GM21515 (cell line): ENCODE measurements at regions not wholly inside any gene's neighbourhood (a gene's known extent, or its start where the extent isn't known, plus 50 kb on each side); places are given as distances from the start of the nearest gene placed in this dataset.
A peak's percentile ranks its signal among the peaks of the same experiment; 100 is the strongest.
"Not testable (repeated sequence)": the region's sequence is repeated elsewhere in the genome, so short reads cannot be mapped to it uniquely, and the experiment has no call there.

Experiments
- ATAC-seq: cut with Tn5 transposase; IDR thresholded peaks from one replicate; pipeline ENCODE4 v1.9.1; 2021; ENCODE audit not compliant: unreplicated experiment

DNA sequence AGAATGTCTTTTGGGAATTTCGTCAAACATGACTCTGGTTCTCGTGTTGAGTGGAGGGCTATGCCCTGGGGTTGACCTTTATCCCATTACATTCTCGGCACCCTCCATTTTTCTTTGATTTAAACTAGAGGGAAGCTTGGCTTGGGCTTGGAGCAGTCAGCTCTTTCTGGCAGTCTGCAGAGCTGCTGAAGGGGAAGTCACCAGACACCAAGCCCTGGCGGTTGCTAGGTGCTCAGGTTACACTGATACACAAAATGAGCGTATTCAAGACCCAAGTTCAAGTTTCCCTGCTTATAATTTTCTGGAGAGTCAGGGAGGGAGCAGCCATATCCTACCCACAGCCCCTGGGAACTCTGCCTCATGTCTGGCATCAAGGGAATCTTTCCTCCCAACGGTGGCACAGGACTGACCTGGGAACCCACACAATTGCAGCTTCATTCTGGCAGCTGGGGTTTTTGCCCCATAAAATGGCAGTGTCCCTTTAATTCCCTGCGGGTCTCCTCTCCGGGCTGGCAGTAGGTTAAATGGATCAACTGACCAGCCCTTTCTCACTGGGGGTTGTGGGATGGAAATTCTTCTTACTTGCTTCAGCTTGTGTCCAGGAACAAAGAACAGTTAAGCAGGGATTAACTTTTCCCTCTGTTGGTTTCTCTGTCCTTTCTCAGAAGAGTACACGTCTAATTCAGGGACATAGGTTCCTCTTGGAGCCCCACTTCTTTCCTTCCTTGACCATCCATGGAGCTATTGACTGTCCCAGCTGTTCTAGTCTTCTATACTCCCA lies 110.0 kb upstream of the DLG1 start:
- ATAC-seq: no peak

DNA sequence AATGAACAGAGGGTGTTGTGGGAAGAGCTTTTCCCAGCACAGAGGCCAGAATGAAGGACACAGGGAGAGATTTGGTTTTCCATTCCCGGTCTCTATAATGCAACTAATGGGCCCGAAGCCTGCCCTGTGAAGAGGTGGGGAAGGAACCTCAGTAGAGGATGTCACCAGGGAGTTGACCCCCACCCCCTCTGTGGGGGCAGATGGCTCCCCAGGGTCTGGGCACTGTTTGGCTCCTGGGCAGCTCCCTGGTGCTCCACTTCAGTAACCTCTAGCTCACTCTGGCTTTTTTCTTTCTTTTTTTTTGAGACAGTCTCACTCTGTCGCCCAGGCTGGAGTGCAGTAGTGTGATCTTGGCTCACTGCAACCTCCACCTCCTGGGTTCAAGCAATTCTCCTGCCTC lies 109.1 kb upstream of the DLG1 start:
- no peak for ATAC-seq

DNA sequence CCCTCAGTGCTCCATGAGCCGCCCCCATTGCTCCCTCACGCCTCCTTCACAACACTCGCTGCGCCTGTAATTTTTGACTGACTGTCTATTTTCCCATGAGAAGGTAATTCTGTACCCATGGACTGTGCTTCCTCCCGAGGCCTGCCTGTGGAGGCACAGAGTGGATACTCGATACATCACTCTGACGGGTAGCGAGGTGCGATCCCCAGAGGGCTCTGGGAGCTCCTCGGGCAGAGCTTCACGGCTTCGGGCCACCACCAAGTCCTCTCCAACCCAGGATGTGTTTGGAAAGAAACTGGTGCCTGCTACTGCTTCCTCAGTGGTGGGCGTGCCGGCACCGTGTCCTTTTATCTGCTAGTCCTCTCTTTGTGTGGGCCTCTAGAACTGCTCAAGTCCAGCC lies 108.6 kb upstream of the DLG1 start:
- ATAC-seq: no peak

DNA sequence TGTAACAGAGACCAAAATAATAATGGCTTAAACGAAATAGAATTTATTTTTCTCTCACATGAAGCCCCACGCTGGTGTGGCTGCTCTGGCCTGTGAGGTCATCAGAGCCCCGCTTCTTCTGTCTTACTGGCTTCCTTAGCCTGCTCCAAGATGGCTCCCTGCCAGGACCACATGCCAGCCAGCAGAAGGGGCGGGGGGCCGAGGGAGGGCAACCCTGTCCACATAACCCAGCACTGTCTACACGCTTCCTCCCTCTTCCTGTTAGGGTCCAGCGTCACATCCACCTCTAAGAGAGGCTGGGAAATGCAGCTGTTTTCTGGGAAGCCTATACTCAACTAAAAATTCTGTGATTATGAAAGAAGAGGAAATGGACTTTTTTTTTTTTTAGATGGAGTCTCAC lies 107.9 kb upstream of the DLG1 start:
- no peak for ATAC-seq

DNA sequence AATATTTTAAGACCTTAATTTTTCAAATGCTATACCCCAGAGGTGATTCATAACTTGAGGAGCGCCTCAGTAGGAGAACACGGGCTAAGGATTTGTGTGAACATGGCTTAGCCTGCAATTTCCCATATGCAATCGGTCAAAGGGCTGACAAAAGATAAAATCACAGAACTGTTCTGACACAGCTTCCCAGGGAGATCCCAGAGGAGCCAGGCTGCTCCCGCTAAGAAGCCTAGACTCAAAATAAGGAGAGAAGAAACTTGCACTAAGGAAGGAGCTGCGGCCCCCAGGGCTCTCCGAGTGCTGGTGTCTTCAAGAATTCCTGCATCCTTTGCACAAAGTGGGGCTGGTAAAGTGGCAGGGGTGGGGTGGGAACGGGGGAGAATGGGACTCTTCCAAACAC lies 106.3 kb upstream of the DLG1 start:
- ATAC-seq: no peak

DNA sequence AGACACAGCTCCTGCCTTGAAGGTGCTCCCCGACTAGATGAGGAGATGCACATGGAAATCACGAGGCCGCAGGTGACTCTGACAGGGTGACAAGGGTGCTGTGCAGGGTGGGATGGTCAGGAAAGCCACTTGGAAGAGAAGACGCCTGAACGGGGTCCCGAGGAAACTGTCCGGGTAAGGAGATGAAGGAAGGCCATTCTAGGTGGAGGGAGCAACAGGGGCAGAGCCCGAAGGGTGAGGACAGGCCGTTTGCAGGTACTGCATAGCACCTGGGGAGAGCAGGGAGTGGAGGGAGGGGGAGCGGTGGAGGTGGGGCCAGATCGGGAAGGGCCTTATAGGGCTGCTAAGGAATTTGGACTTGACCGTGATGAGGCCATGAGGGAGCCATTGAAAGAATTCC lies 105.6 kb upstream of the DLG1 start:
- no peak for ATAC-seq

DNA sequence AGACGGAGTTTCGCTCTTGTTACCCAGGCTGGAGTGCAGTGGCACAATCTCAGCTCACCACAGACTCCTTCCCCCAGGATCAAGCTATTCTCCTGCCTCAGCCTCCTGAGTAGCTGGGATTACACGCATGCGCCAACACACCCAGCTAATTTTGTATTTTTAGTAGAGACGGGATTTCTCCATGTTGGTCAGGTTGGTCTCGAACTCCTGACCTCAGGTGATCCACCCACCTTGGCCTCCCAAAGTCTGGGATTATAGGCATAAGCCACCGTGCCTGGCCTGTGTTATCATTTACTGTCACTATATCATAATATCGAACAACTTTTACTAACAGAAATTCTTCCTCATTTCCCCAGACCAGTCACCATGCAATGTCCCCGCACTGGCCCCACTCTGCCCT lies 104.0 kb upstream of the DLG1 start:
- ATAC-seq: not testable (repeated sequence)

DNA sequence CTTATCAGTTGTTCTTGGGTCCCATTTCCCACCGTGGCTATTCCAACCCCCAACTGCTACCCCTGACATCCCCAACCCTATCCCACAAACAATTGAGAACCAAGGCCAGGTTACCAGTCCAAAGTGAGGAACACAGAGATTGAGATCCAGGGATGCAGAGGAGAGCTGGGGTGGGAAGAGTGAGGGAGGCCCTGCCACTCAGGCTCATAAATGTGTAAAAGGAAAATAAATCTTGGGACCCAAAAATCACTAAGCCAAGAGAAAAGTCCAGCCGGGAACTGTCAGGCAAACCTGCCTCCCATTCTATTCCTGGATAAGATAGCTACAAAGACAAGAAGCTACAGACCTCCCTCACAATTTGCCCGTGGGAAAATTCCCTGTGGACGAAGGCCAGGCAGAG lies 101.1 kb upstream of the DLG1 start:
- no peak for ATAC-seq

DNA sequence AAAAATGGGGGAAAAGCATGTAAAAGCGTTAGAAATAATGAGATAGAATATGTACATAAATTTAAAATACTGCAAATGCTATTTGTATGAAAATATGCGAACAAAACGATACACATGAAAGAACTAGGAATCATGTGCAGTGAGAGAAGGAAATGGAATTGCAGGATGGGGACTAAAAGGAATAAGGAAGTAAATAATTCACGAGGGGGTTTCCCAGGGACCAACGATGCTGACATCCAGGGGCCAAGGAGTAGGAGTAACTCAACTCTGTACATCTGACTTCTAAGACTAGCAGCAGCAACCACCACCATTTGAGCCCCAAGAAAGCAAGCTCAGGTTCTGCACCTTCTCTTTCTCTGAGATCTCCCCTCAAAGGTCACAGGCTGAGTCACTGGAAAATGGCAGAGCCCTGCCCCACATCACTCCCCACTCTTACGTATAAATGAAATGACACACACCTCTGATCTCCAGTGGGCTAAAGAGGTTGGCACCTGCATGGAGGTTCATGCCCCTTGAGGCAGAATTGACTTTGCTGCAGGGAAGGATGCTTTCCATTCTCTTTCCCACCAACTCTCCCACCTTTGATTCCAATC lies 100.0 kb upstream of the DLG1 start:
- no peak for ATAC-seq

DNA sequence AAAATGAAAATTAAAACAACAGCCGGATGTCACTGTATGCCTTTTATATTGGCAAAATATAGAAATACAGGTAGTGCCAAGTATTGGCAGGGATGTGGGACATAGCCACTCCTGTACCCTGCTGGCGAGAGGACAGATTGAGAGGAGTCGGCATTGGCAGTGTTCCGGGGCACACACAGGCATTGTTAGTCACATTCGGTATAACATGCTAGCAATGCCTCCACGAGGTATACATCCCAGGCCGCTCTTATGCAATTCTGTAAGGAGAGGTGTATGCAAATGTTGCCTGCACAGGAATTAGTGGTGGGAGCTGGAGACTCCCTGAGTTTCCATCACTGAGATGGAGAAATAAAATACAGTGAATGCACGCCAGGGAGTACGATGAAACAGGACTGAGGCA lies 99.4 kb upstream of the DLG1 start:
- ATAC-seq: no peak

DNA sequence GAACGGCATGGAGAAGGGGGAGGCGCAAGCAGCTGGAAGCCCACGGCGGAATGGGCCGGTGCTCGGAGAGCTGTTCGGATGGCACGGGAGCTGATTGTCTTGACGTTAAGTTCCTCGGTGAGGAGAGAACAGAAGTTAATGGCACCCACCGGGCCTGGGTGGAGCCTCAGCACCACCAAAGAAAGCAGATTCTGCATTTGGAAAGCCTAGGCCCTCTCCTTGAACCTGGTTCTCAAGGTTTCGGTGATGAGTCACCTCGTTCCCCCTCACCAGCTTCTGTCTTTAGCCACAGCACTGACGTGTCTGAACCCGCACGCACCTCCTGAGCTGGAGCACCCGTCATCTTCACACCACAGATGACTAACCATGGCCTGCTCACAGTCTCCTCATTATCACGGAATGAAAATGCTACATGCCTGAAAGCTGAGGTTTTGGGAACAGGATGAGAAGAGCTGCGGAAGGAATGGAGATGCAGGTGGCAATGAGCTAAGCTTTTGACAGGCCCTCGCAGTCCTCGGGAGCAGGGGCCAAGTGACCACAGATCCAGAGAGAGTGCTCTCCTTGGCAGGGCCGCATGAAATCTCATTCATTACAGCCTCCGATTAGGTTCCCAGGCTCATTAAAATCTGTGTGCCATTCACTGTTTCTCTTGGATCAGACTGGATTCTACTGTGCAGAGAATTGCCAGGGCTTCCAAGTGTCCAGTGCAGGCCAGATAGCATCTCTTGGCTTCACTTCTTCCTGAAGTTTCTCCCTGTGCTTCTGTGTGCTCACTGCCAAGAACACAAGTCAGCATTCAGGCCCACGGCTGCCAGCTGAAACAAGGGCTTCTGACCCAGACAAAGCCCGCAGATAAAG lies 96.3 kb upstream of the DLG1 start:
- ATAC-seq: peak; percentile 90

DNA sequence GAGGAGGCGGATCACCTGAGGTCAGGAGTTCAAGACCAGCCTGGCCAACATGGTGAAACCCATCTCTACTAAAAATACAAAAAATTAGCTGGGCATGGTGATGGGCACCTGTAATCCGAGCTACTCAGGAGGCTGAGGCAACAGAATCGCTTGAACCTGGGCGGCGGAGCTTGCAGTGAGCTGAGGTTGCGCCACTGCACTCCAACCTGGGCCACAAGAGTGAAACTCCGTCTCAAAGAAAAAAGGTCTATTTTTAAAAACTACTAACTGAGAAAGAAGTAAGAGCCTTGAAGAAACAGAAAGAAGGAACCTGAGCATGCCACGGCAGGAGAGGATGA lies 95.7 kb upstream of the DLG1 start:
- peak; percentile 54 for ATAC-seq

DNA sequence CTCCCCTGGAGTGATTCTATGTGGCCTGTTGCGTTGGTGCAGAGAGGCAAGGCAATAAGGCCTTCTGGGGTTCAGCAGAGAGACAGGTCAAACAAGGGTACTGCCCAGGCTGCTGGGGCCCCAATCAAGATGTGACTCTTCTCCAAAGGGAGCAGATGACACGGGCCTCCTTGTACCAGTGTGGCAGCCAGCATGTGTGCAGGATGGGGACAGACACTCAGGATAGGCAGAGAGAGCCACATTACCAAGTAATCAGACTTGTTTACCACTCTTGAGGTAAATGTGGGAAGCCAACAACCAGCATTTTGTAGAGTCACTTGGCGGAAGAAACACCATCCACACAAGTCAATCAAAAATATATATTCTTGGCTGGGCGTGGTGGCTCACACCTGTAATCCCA lies 95.3 kb upstream of the DLG1 start:
- ATAC-seq: no peak

DNA sequence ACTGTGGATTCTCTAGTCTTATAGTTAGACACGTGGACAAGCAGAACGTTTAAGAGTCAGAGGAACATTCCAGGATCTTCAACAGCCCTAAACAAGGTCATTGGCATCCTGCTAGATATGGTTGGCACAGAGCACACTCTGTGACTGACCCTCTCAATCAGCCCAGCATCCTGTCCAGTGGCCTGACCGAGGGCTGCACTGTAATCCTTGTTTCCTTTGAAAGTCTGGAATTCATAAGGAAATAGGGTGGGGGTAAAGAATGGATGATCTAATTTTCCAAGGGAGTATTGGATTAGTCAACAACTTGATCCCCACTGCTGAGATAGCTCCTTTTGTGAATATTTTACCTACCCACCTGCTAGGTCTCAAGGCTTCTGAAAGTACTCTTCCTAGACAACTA lies 94.5 kb upstream of the DLG1 start:
- no peak for ATAC-seq

DNA sequence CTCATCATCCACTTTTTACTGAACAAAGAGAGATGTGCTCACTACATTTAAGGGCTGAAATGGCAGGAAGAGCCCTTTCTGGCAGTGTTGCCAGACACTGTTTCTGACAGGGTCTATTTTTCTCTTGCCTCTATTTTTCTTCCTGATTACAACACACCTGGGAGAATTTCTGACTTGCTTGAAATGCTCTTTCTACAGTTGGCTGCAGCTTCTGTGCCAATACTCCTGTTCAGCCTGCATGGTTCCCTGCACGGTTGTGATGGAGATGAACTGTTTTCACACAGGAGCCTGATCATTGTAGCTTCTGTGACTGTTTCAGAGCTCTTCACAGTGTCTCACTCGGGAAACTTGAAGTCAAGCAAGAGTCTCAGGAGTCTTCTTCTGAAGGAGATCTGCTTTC lies 83.0 kb upstream of the DLG1 start:
- ATAC-seq: no peak

DNA sequence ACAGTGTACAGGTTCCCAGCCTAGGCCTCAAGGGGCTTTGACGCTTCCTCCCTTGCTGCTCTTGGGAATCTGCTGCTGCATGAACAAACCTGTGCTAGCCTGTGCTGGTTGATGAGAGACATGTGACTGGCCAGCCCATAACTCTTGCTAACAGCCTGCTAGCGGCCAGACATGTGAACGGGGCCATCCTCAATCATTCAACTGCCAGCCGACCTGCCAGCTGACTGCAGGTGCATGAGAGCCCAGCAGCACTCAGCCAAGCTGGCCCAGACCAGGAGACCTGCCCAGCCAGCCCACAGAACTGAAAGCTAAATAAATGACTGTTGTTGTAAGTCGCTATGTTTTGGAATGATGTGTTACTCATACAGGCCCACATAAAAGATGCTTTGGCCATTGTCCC lies 82.4 kb upstream of the DLG1 start:
- no peak for ATAC-seq

DNA sequence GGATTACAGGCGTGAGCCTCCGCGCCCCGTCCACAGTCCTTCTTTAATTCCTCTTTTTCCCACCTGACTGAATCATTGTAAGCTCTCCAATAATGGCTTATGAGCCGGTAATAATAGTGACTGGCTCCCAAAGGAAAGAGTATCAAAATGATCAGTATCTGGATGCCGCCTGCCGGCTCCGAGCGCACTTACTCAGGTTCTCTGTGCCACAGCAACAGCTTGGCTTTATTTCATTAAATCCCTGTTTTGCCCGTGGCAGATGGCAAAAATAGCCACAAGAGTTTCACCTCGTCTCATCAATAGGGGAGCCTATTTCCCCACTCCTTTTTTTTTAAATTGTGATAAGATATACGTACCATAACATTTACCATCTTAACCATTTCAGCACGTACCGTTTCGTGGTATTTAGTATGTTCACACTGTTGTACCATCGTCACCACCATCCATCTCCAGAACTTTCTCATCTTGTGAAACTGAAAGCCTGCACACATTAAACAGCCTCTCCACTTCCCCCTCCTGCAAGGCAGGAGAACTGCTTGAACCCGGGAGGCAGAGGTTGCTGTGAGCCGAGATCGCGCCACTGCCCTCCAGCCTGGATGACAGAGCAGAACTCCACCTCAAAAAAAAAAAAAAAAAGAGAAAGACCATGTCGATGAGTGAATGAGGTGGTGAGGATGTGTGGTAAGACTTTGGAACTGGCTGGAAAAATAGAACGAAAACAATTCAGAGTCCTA lies 80.7 kb upstream of the DLG1 start:
- no peak for ATAC-seq

DNA sequence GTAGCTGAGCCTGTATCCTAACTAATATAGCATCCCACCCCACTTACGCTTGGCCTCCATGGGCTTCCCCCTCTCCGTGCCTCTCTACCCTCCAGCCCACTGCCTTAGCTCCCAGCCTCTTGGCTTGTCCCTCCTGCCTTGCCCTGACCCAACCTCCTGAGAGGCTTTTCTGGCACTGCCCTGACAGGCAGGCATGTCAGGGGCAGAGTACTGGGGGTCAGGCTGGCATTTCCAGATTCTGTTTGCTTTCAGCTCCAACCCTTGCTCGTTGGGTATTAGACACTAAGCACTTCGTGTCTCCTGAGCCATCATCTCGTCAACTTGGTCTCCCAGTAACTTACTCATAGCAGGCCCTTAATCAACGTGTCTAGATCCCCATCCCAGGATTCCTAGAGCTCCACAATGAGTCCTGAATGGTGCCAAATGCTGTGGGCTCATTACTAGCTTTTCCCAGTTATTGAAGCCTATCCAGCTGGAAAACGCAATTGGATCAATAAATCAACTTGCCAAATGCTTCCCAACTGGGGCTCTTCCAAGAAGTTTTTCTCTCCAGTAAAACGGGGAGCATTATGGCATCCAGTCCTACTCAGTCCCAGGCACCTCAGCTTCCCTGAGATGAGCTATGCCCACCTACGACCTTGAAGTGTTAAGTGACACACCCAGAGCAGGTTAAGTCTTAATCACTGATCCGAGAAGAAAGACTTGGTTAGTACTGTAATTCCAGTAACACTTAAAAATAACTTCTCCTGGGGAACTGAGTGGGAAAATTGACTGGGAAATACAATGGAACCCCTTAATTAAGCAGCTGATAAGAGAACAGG lies 78.5 kb upstream of the DLG1 start:
- no peak for ATAC-seq

DNA sequence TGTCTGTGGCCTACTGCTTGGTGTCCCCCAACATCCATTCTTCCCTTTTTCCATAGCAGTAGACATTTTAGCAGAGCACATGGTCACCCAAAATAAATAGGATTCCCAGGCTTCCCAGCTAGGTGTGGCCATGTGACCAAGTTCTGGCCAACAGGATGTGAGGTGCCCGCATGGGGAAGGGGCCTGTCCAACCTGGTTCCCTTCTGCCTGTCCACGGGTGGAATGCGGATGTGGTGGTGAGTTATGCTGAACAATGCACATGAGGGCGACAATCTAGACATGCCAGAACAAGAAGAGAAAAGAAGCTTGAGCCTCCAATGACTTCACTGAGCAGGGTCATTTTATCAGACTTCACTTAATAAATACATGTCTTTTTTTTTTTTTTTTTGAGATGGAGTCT lies 77.6 kb upstream of the DLG1 start:
- no peak for ATAC-seq

DNA sequence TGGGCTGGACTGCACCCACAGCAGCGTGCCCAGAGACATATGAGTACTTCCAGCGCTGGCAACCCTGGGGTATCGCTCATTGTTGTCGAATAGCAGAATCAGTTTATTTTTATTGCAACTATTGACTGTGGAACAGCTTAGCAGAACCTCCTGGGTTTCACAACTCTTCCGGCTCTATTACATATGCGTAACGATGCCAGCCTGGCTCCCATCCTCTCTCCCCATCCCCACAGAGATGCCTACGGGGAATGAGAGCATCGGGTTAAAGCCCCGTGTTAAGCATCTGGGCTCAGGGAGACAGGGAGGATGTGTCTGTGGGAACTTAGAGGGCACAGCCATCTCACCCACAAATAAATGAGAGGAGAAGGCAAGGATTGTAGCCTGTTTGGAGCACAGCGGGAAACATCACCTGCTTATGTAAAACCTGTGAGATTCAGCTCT lies 76.6 kb upstream of the DLG1 start:
- no peak for ATAC-seq

DNA sequence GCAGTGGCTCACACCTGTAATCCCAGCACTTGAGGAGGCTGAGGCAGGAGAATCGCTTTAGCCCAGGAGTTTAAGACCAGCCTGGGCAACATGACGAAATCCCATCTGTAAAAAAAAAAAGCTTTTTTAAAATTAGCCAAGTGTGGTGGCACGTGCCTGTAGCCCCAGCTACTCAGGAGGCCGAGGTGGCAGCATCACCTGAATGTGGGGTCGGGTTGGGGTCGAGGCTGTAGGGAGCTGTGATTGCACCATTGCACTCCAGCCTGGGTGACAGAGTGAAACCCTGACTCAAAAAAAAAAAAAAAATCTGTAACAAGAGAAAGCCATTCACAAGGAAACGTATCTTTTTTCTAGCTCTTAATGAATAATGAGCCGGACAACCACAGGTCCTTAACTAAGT lies 74.7 kb upstream of the DLG1 start:
- ATAC-seq: no peak
